K562 (cell line): ENCODE measurements at regions not wholly inside any gene's neighbourhood (a gene's known extent, or its start where the extent isn't known, plus 50 kb on each side); places are given as distances from the start of the nearest gene placed in this dataset.

Experiments used
- ATAC-seq: fragments of 200-7000 bp; cut with Tn5 transposase; 3 replicates; pipeline ENCODE4 v1.9.1; 2020; ENCODE audit warnings: moderate library complexity
- BruUV-seq: library from RNA; stranded (reverse); fragments of 400-500 nt; replicated peaks from 2 replicates; lab custom pipeline; 2021; lab: Mats Ljungman, UMichigan
- CTCF ChIA-PET: fragments of 300-600 bp; formaldehyde crosslinking; extraction: SDS; loops from one replicate; lab custom pipeline; 2021; ENCODE audit warnings: low intra/inter-chr PET ratio; lab: Yijun Ruan, JAX
- POLR2A ChIA-PET: fragments of 300-600, 350-650 bp; sonication (Branson Sonifier 250); formaldehyde crosslinking; extraction: SDS; loops from one replicate; lab custom pipeline; 2021; ENCODE audit warnings: antibody characterized with exemption, inconsistent platforms; lab: Yijun Ruan, JAX
- DNase-seq, 4 experiments: peaks; one replicate each; pipeline versions ENCODE4 v3.0.0 to v3.0.0-alpha.2; 2011 to 2018; ENCODE audit warnings: low spot score in 3 of 4, mixed read lengths in 3 of 4; ENCODE audit errors: extremely low read depth in 1 of 4
- FAIRE-seq: peaks from 2 replicates; lab custom pipeline; 2011; peaks lifted over from hg19 to GRCh38; lab: Jason Lieb, UNC
- H2AFZ ChIP-seq: 2 replicates; pipeline ENCODE4 v1.6.0; 2011; ENCODE audit warnings: low read depth, low read length, control low read depth, inconsistent platforms
- H3K27ac ChIP-seq: fragments of 200-600 bp; 3 replicates; pipeline ENCODE4 v1.8.0; 2011; ENCODE audit warnings: low read depth, mild to moderate bottlenecking, control low read depth, inconsistent platforms, low read length, moderate library complexity, mixed read lengths; ENCODE audit errors: extremely low read depth
- H3K27me3 ChIP-seq, 2 experiments: fragments of 300-600 bp in 1 of 2; 2 replicates in 1 of 2; 3 replicates in 1 of 2; pipeline versions ENCODE4 v1.6.0 to v1.8.0; 2011; ENCODE audit warnings: inconsistent platforms in 2 of 2, low read length in 2 of 2, mild to moderate bottlenecking in 1 of 2, mixed read lengths in 1 of 2, moderate library complexity in 1 of 2; ENCODE audit not compliant: control insufficient read depth in 2 of 2, insufficient read depth in 2 of 2
- H3K36me3 ChIP-seq: fragments of 300-600 bp; 3 replicates; pipeline ENCODE4 v1.8.0; 2011; ENCODE audit warnings: mild to moderate bottlenecking, low read length, inconsistent platforms; ENCODE audit not compliant: control insufficient read depth, insufficient read depth
- H3K4me1 ChIP-seq, 2 experiments: fragments of 200-600 bp in 1 of 2; replicated peaks in 1 of 2; 2 replicates in 1 of 2; 3 replicates in 1 of 2; pipeline versions ENCODE4 v1.5.1 to v1.8.0; 2011; ENCODE audit warnings: inconsistent platforms in 2 of 2, low read length in 2 of 2, mild to moderate bottlenecking in 1 of 2, mixed read lengths in 1 of 2, moderate library complexity in 1 of 2; ENCODE audit not compliant: control insufficient read depth in 2 of 2, insufficient read depth in 2 of 2
- H3K4me2 ChIP-seq: 2 replicates; pipeline ENCODE4 v1.6.1; 2011; ENCODE audit warnings: low read length, control low read depth, inconsistent platforms, mixed read lengths; ENCODE audit not compliant: insufficient read depth
- H3K4me3 ChIP-seq: fragments of 200-600 bp; sonication (generic), shearing (Covaris generic); 2 replicates; pipeline ENCODE4 v1.5.1; 2016; ENCODE audit warnings: control low read depth, inconsistent platforms
- H3K79me2 ChIP-seq: fragments of 200-600 bp; 3 replicates; pipeline ENCODE4 v1.8.0; 2011; ENCODE audit warnings: low read length, inconsistent platforms; ENCODE audit not compliant: control insufficient read depth, insufficient read depth
- H3K9ac ChIP-seq, 2 experiments: 2 replicates each; pipeline versions ENCODE4 v1.6.0 to v1.6.1; 2011; ENCODE audit warnings: low read depth in 2 of 2, low read length in 2 of 2, control low read depth in 1 of 2, inconsistent platforms in 1 of 2, mild to moderate bottlenecking in 1 of 2, mixed read lengths in 1 of 2; ENCODE audit not compliant: insufficient read depth in 1 of 2
- H3K9me1 ChIP-seq: one replicate; pipeline ENCODE4 v1.6.0; 2011; ENCODE audit warnings: inconsistent platforms, mild to moderate bottlenecking, low read length, moderate library complexity; ENCODE audit not compliant: control insufficient read depth, insufficient read depth
- H3K9me3 ChIP-seq: replicated peaks from 2 replicates; pipeline ENCODE4 v1.5.1; 2011; ENCODE audit warnings: low read depth, low read length, inconsistent platforms; ENCODE audit not compliant: control insufficient read depth, insufficient read depth
- H4K20me1 ChIP-seq: replicated peaks from 2 replicates; pipeline ENCODE4 v1.6.1; 2011; ENCODE audit warnings: low read length, inconsistent platforms, mixed read lengths; ENCODE audit not compliant: control insufficient read depth, insufficient read depth
- ESRRA ChIP-seq: fragments of 450-650 bp; IDR thresholded peaks from 2 replicates; pipeline ENCODE4 v1.6.1; 2014; ENCODE audit warnings: low read depth, mild to moderate bottlenecking, moderate library complexity, borderline replicate concordance
- KDM4B ChIP-seq, 2 experiments: fragments of 450-650 bp in 1 of 2; sonication (generic) in 1 of 2; IDR thresholded peaks; 2 replicates each; pipeline ENCODE4 v1.6.1; 2016 to 2017; ENCODE audit warnings: borderline replicate concordance in 2 of 2, antibody characterized with exemption in 1 of 2, low read depth in 1 of 2, mild to moderate bottlenecking in 1 of 2
- SNAPC5 ChIP-seq: fragments of 250-450 bp; sonication (Bioruptor Pico); IDR thresholded peaks from 2 replicates; pipeline ENCODE4 v1.8.0; 2021; ENCODE audit warnings: moderate library complexity, mild to moderate bottlenecking, inconsistent platforms
- ZKSCAN1 ChIP-seq: fragments of 150-350 bp; IDR thresholded peaks from 2 replicates; pipeline ENCODE4 v1.6.1; 2016; ENCODE audit warnings: low read depth, low read length
- ZNF146 ChIP-seq: IDR thresholded peaks from one replicate; pipeline ENCODE4 v1.6.1; 2018; ENCODE audit warnings: missing compliant biosample characterization; ENCODE audit not compliant: unreplicated experiment
- ZNF217 ChIP-seq: sonication (generic); formaldehyde crosslinking; IDR thresholded peaks from 2 replicates; pipeline ENCODE4 v1.8.0; 2022; ENCODE audit warnings: mild to moderate bottlenecking, missing genetic modification reagents
- ZNF398 ChIP-seq: fragments of 250-450 bp; sonication (Bioruptor Pico); IDR thresholded peaks from 2 replicates; pipeline ENCODE4 v1.8.0; 2021; ENCODE audit warnings: moderate library complexity, mild to moderate bottlenecking, inconsistent platforms
- ZNF655 ChIP-seq: fragments of 250-450 bp; sonication (Bioruptor Pico); IDR thresholded peaks from 2 replicates; pipeline ENCODE4 v1.5.0; 2021
- WGBS: fragments of 100-300 bp; shearing (Covaris generic); methylation state at CpG from one replicate; pipeline ENCODE4 v1.1.6; 2016; ENCODE audit warnings: low coverage, mixed read lengths; ENCODE audit not compliant: insufficient coverage; ENCODE audit errors: missing lambda C conversion rate; 5-methylcytosine and 5-hydroxymethylcytosine counted together
- in situ Hi-C: fragments of 300-500 bp; cut with MboI; formaldehyde crosslinking; loops from 4 replicates; pipeline ENCODE4 v1.15.0; 2018; ENCODE audit warnings: inconsistent platforms, mixed read lengths
- intact Hi-C: fragments of 100-400 bp; cut with micrococcal nuclease; formaldehyde crosslinking; loops from 2 replicates; pipeline ENCODE4 v1.14.2; 2022
- TF ChIP-seq, protein P1 (sequence below): fragments of 450-650 bp; IDR thresholded peaks from 2 replicates; pipeline ENCODE4 v1.6.1; 2018; ENCODE audit warnings: mild to moderate bottlenecking, low read depth; ENCODE audit not compliant: partially characterized antibody

DNA sequence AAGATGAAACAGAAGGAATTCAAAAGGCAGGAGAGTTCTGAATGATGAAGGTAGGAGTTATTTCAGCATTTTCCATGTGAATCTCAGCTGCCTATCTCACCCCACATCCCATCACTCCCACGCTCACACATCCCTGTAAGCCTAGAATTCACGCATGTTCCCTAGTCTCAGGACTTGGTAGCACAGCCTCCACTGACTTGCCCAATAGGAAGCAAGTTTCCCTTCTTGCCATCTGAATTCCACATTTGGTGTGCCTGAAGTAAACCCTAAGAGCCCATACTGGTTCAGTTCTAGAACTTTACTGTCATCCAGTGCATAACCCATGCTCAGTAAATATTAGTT, 56.6 kb downstream of the STYXL2 start:
- Histone ChIP-seq H3K9me1 (no peaks in the 10 kb centered on the region), H3K27ac (no peak overlapping the region), H3K79me2 (no peaks in the 10 kb centered on the region), H4K20me1 (no peaks in the 10 kb centered on the region), H3K4me2 (no peak overlapping the region), H2AFZ (no peak overlapping the region), H3K9ac (no peak overlapping the region), H3K9me3 (no peaks in the 10 kb centered on the region), H3K27me3 (0 out of 5 replicates have a peak, but pooled peaks cover 0 to 10% of the 10 kb centered on the region in 2 experiments), H3K4me3 (no peak overlapping the region), H3K36me3 (no peaks in the 10 kb centered on the region), H3K4me1 (no peaks in the 10 kb centered on the region)
- FAIRE-seq (no peak), DNase-seq (no peak), ATAC-seq (no peak)
- ChIA-PET POLR2A (interaction anchor here (0.8 to 1.6 kb wide), 4 partner anchors 10 to 34 kb away, joined by 3 to 4 read pairs (median 3); no protein-coding TSS in a partner anchor), CTCF (no interaction called here)
- intact Hi-C loops (no loop called here), in situ Hi-C loops (no loop called here)
- no TSS peak for BruUV-seq
- WGBS: 5% methylated on average over 2 of the region's 2 CpGs
- TF ChIP-seq KDM4B (IDR thresholded peaks at IDR 0.05; ENCODE audit: borderline replicate concordance in 2 of 2, low read depth in 1 of 2): no peak
- no peak for TF ChIP-seq ZNF655 (CRISPR knock-in tag)

DNA sequence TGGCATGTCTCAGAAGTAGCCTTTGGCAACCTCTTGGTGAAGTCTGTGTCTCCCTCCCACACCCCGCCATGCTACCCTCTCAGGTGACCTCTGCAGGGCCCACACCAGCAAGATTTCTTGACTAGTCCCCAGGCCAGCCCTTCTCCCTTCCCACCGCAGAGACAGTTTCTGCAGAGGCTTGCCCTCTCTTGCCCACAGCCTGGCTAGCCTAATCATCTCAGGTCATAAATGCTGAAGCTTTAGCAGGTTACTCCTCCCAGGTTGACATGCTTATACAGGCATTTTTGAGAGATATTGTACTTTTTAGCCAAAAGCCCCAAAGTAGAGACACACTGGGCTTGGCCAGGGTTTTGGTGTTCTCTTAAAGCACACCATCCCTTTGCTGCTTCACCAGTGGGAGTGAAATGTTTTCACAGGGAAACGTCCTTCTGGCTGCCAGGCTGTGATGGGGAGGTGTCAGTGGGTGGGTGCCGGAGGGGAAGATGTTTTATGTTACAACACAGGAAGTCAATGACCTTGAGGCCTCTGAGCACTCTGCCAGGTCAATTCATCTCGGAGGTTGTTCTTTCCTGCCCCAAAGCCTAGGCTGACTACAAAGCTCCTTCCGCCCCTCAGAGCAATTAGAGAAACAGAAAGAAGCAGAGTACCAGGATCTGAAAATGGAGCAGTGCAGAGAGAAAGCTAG, 58.5 kb downstream of the STYXL2 start:
- Histone ChIP-seq H3K36me3 (no peaks in the 10 kb centered on the region), H3K27ac (no peak overlapping the region), H3K4me2 (no peak overlapping the region), H3K9ac (no peak overlapping the region), H3K79me2 (no peaks in the 10 kb centered on the region), H3K27me3 (peaks cover 0 to 17% of the 10 kb centered on the region in 2 experiments; a peak in 2 of 5 replicates), H3K4me1 (no peaks in the 10 kb centered on the region), H3K9me1 (no peaks in the 10 kb centered on the region), H4K20me1 (no peaks in the 10 kb centered on the region), H3K9me3 (no peaks in the 10 kb centered on the region), H3K4me3 (no peak overlapping the region), H2AFZ (peak overlapping the region; percentile 37)
- FAIRE-seq: no peak
- 21% methylated on average over 6 of the region's 6 CpGs for WGBS
- POLR2A ChIA-PET: interaction anchor here (1.8 kb wide), 1 partner anchor 11 kb away, joined by 4 read pairs; no protein-coding TSS in a partner anchor
- no TSS peak for BruUV-seq
- intact Hi-C loops (no loop called here), in situ Hi-C loops (no loop called here)
- no peak for DNase-seq
- ATAC-seq: peak; percentile 63
- CTCF ChIA-PET: no interaction called here
- TF ChIP-seq ZNF398 (CRISPR knock-in tag) (no peak), SNAPC5 (CRISPR knock-in tag) (no peak), ESRRA (peak; percentile 35; the same call in 1 of the 2 replicates), ZNF217 (CRISPR knock-in tag) (no peak), ZKSCAN1 (no peak), ZNF146 (no peak)
- TF ChIP-seq, protein P1, sequence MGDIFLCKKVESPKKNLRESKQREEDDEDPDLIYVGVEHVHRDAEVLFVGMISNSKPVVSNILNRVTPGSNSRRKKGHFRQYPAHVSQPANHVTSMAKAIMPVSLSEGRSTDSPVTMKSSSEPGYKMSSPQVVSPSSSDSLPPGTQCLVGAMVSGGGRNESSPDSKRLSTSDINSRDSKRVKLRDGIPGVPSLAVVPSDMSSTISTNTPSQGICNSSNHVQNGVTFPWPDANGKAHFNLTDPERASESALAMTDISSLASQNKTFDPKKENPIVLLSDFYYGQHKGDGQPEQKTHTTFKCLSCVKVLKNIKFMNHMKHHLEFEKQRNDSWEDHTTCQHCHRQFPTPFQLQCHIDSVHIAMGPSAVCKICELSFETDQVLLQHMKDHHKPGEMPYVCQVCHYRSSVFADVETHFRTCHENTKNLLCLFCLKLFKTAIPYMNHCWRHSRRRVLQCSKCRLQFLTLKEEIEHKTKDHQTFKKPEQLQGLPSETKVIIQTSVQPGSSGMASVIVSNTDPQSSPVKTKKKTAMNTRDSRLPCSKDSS: no peak
